HEK293T (cell line): ENCODE measurements at regions not wholly inside any gene's neighbourhood (a gene's known extent, or its start where the extent isn't known, plus 50 kb on each side); places are given as distances from the start of the nearest gene placed in this dataset.

Experiments
- CTCF ChIA-PET: fragments of 350-600 bp; formaldehyde crosslinking; extraction: SDS; loops from one replicate; lab custom pipeline; 2021; ENCODE audit warnings: antibody characterized with exemption, inconsistent platforms; lab: Yijun Ruan, JAX
- POLR2A ChIA-PET: fragments of 350-600 bp; formaldehyde crosslinking; extraction: SDS; loops from one replicate; lab custom pipeline; 2020; ENCODE audit warnings: antibody characterized with exemption, inconsistent platforms; lab: Yijun Ruan, JAX
- DNase-seq: peaks from one replicate; pipeline ENCODE4 v3.0.0; 2012; ENCODE audit warnings: mixed read lengths; ENCODE audit errors: extremely low spot score
- ARNT ChIP-seq: fragments of 450-650 bp; IDR thresholded peaks from 2 replicates; pipeline ENCODE4 v1.6.1; 2017; ENCODE audit warnings: mild to moderate bottlenecking
- BHLHE40 ChIP-seq: fragments of 450-650 bp; IDR thresholded peaks from 2 replicates; pipeline ENCODE4 v1.6.1; 2016; ENCODE audit warnings: mild to moderate bottlenecking, moderate library complexity, borderline replicate concordance
- CTBP1 ChIP-seq: fragments of 450-650 bp; IDR thresholded peaks from 2 replicates; pipeline ENCODE4 v1.6.1; 2016; ENCODE audit warnings: borderline replicate concordance
- ELF4 ChIP-seq: fragments of 450-650 bp; IDR thresholded peaks from 2 replicates; pipeline ENCODE4 v1.6.1; 2017; ENCODE audit warnings: antibody characterized with exemption
- FOXA1 ChIP-seq: fragments of 450-650 bp; IDR thresholded peaks from 2 replicates; pipeline ENCODE4 v1.6.1; 2016; ENCODE audit warnings: mild to moderate bottlenecking
- FOXK2 ChIP-seq: fragments of 450-650 bp; IDR thresholded peaks from 2 replicates; pipeline ENCODE4 v1.6.1; 2016; ENCODE audit warnings: mild to moderate bottlenecking
- FOXM1 ChIP-seq: fragments of 450-650 bp; IDR thresholded peaks from 2 replicates; pipeline ENCODE4 v1.6.1; 2017; ENCODE audit warnings: mild to moderate bottlenecking, borderline replicate concordance
- HDGF ChIP-seq: fragments of 450-650 bp; IDR thresholded peaks from 2 replicates; pipeline ENCODE4 v1.6.1; 2017; ENCODE audit warnings: antibody characterized with exemption, borderline replicate concordance
- L3MBTL2 ChIP-seq: fragments of 450-650 bp; conservative IDR thresholded peaks from 2 replicates; pipeline ENCODE4 v1.6.1; 2016; ENCODE audit warnings: mild to moderate bottlenecking
- LEF1 ChIP-seq: fragments of 450-650 bp; IDR thresholded peaks from 2 replicates; pipeline ENCODE4 v1.6.1; 2017; ENCODE audit warnings: mild to moderate bottlenecking, borderline replicate concordance
- NFRKB ChIP-seq: fragments of 450-650 bp; IDR thresholded peaks from 2 replicates; pipeline ENCODE4 v1.6.1; 2016; ENCODE audit warnings: mild to moderate bottlenecking, moderate library complexity
- PKNOX1 ChIP-seq: fragments of 450-650 bp; IDR thresholded peaks from 2 replicates; pipeline ENCODE4 v1.6.1; 2016
- SP1 ChIP-seq: fragments of 450-650 bp; IDR thresholded peaks from 2 replicates; pipeline ENCODE4 v1.6.1; 2017
- SUZ12 ChIP-seq: fragments of 450-650 bp; IDR thresholded peaks from 2 replicates; pipeline ENCODE4 v1.6.1; 2016; ENCODE audit warnings: mild to moderate bottlenecking
- TARDBP ChIP-seq: fragments of 450-650 bp; IDR thresholded peaks from 2 replicates; pipeline ENCODE4 v1.6.1; 2016
- ZNF384 ChIP-seq: fragments of 450-650 bp; IDR thresholded peaks from 2 replicates; pipeline ENCODE4 v1.6.1; 2016

- ChIA-PET CTCF (no interaction called here), POLR2A (no interaction called here)
- no peak for DNase-seq
- TF ChIP-seq L3MBTL2, result no peak
- no peak for TF ChIP-seq FOXK2
- no peak for TF ChIP-seq PKNOX1
- no peak for TF ChIP-seq ARNT
- no peak for TF ChIP-seq CTBP1
These were observed 246.5 kb downstream of the DMRTA1 start for GRCh38 chr9:22693156-22693555.

GRCh38 chr9:22700171-22700570, 253.5 kb downstream of the DMRTA1 start:
- POLR2A ChIA-PET, result no interaction called here
- no peak for DNase-seq
- CTCF ChIA-PET, result no interaction called here
- no peak for TF ChIP-seq BHLHE40

DNA sequence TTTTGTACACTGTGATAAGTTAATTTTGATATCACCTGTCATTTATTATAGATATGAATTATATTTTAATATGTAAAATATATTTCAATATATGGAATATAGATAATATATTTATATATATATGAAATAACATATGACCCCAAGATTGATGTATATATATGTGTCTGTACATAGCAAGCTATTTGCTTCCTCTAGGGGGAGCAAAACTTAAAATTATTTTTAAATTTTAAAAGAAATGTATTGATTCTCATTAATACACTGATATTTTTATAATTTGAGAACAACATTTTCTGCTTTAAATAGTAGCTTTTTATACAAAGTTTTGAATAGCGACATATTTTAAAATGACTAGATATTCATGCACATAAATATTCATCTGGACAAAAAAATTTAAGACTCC, 272.0 kb downstream of the DMRTA1 start:
- CTCF ChIA-PET, result no interaction called here
- TF ChIP-seq BHLHE40 (no peak), FOXA1 (no peak), SUZ12 (no peak), ELF4 (no peak), ZNF384 (no peak), PKNOX1 (no peak), LEF1 (no peak), TARDBP (no peak), FOXK2 (no peak), FOXM1 (no peak), HDGF (no peak), NFRKB (no peak), SP1 (no peak)

DNA sequence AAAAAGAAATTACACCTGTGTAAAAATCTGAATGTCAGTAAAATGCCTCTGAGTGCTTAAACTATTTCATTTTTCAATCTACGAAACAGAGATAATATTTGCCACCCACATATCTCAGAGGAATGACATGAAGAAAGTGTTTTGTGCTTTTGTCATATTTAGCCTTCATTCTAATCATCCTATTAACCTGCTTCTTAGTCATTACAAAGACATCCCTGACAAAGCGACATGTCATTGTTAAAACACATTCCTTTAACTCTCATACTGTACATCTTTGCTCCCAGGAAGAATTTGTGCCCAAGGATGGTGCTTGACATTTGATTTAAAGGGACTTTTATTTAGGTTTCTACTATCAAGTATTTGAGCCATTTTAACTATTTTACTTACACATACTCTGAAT, 275.9 kb downstream of the DMRTA1 start:
- CTCF ChIA-PET, result no interaction called here
- POLR2A ChIA-PET, result no interaction called here
- TF ChIP-seq PKNOX1 (no peak), ELF4 (no peak), FOXM1 (no peak), ARNT (no peak), NFRKB (no peak), HDGF (no peak), FOXA1 (no peak), SUZ12 (no peak)
- no peak for DNase-seq

More for the DNA sequence above, 272.0 kb downstream of the DMRTA1 start:
- POLR2A ChIA-PET, result no interaction called here
- no peak for DNase-seq

GRCh38 chr9:22731786-22732185, 285.2 kb downstream of the DMRTA1 start:
- TF ChIP-seq HDGF, result no peak
- no peak for TF ChIP-seq ARNT
- TF ChIP-seq LEF1, result no peak
- TF ChIP-seq TARDBP, result no peak
- no peak for TF ChIP-seq PKNOX1
- no peak for TF ChIP-seq ELF4
- no peak for TF ChIP-seq FOXM1
- no peak for TF ChIP-seq NFRKB
- TF ChIP-seq SUZ12, result no peak
- no peak for TF ChIP-seq CTBP1
- TF ChIP-seq SP1, result no peak
- no peak for TF ChIP-seq BHLHE40
- no peak for TF ChIP-seq L3MBTL2
- TF ChIP-seq FOXA1, result no peak
- no peak for TF ChIP-seq ZNF384
- TF ChIP-seq FOXK2, result no peak
- POLR2A ChIA-PET, result no interaction called here
- CTCF ChIA-PET, result no interaction called here
- DNase-seq, result no peak

DNA sequence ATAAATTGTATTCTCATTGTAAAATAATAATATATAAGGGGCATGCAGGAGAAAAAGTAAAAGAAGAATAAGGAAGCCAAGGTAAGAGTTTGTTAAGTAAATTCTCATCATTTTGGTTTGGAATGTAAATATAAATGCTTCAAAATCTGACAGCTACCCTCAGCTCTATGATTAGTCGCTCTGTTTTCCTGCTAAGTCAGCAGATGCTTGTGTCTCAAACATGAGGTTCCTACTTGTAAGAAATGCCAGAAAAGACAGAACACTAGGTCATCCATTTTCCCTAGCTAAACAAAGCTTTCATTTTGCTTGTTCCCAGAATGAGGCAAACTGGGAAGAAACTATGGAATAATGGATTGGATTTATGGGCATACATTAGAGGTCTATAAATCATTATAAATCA, 293.1 kb downstream of the DMRTA1 start:
- no peak for DNase-seq
- no peak for TF ChIP-seq LEF1
- no peak for TF ChIP-seq NFRKB
- no peak for TF ChIP-seq HDGF
- TF ChIP-seq ARNT, result no peak
- TF ChIP-seq TARDBP, result no peak
- TF ChIP-seq CTBP1, result no peak
- no peak for TF ChIP-seq FOXM1
- no peak for TF ChIP-seq ZNF384
- TF ChIP-seq PKNOX1, result no peak
- TF ChIP-seq SP1, result no peak
- no peak for TF ChIP-seq L3MBTL2
- TF ChIP-seq SUZ12, result no peak
- no peak for TF ChIP-seq FOXK2
- no peak for TF ChIP-seq ELF4
- ChIA-PET POLR2A (no interaction called here), CTCF (no interaction called here)
